Central memory CD8-positive, alpha-beta T cell (primary cell): ENCODE measurements at regions not wholly inside any gene's neighbourhood (a gene's known extent, or its start where the extent isn't known, plus 50 kb on each side); places are given as distances from the start of the nearest gene placed in this dataset.

Experiments used
- ATAC-seq: fragments of 150-1000 bp; cut with Tn5 transposase; replicated peaks from 2 replicates; pipeline ENCODE4 v1.10.0; 2022; ENCODE audit warnings: mild to moderate bottlenecking, moderate FRiP score, moderate number of reproducible peaks; ENCODE audit not compliant: poor library complexity, severe bottlenecking; ENCODE audit errors: extremely low read depth
- DNase-seq, 2 donors: peaks; one replicate each; pipeline ENCODE4 v3.0.0; 2021; ENCODE audit warnings: low spot score in 2 of 2
- H3K27ac Mint-ChIP-seq: one replicate; pipeline ENCODE4 v1.8.0; 2022; ENCODE audit warnings: low read depth, mild to moderate bottlenecking, moderate library complexity, mixed read lengths
- H3K27me3 Mint-ChIP-seq: one replicate; pipeline ENCODE4 v1.8.0; 2022; ENCODE audit warnings: mixed read lengths
- H3K36me3 Mint-ChIP-seq: one replicate; pipeline ENCODE4 v1.8.0; 2022; ENCODE audit warnings: mild to moderate bottlenecking, moderate library complexity, mixed read lengths; ENCODE audit not compliant: insufficient read depth
- H3K4me1 Mint-ChIP-seq: one replicate; pipeline ENCODE4 v1.8.0; 2022; ENCODE audit warnings: mixed read lengths
- H3K4me3 Mint-ChIP-seq: one replicate; pipeline ENCODE4 v1.8.0; 2022; ENCODE audit warnings: mild to moderate bottlenecking, moderate library complexity, mixed read lengths
- H3K9me3 Mint-ChIP-seq: one replicate; pipeline ENCODE4 v1.8.0; 2022; ENCODE audit warnings: mixed read lengths

DNA sequence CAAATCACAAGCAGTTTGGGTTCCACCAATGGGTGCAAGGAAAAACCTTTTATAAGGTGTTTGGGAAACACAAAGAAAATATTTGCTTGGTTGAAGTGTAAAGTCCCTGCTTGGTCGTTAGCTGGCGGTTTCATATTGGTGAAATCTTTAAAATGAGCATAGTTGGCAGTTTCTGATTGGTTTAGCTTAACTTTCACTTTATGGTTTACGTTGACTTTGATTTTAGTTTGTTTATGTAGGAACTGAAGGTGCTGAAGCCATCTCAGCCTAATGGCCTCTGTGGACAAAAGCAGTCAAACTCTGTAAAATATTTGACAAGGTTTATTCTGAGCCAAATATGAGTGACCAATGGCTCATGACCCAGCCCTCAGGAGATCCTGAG, 76.6 kb upstream of the PPM1J start:
- no peak overlapping the region for H3K4me3 Mint-ChIP-seq
- no peaks in the 10 kb centered on the region for H3K4me1 Mint-ChIP-seq
- DNase-seq (no peak), ATAC-seq (no peak)
- H3K27ac Mint-ChIP-seq: no peak overlapping the region
- H3K9me3 Mint-ChIP-seq: no peaks in the 10 kb centered on the region
- peaks cover 14% of the 10 kb centered on the region for H3K27me3 Mint-ChIP-seq
- H3K36me3 Mint-ChIP-seq: no peaks in the 10 kb centered on the region

DNA sequence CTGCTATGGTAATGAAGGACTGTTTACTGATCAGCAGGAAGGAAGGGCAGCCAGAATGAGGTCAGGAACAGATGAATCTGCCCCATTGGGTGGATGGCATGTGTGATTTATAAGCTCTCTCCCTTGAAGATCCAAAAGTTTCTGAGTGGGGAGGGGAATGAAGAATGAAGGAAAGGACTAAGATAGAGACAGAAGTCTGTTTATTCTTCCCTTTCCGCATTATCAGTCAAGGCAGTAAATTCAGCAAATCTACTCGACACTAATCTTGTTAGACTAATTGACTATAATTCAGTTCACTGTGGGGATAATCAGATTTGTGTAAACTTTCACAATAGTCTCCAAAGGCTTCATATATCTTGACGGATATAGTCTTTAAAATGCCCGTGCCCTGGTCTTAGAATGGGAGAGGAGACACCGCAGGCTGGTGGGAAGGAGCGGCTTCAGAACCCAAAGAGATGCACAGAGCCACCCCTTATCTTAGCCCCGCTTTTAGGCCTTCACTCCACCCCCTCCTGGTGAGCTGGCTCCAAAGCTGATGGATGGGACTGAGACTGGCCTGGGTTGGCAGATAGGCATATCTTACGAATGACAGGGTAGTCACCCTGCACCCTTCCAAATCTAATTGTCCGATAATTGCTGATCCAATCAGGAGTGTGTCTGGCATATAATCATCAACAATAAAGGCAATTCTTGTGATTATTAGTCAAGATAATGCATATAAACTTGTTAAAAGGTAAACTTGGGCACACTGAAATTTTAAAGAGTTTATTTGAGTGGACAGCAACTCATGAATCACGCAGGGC, 76.0 kb upstream of the PPM1J start:
- H3K4me1 Mint-ChIP-seq: no peaks in the 10 kb centered on the region
- no peak for ATAC-seq
- no peaks in the 10 kb centered on the region for H3K9me3 Mint-ChIP-seq
- peaks cover 14% of the 10 kb centered on the region for H3K27me3 Mint-ChIP-seq
- no peaks in the 10 kb centered on the region for H3K36me3 Mint-ChIP-seq
- no peak overlapping the region for H3K4me3 Mint-ChIP-seq
- H3K27ac Mint-ChIP-seq: no peak overlapping the region
- DNase-seq: no peak

DNA sequence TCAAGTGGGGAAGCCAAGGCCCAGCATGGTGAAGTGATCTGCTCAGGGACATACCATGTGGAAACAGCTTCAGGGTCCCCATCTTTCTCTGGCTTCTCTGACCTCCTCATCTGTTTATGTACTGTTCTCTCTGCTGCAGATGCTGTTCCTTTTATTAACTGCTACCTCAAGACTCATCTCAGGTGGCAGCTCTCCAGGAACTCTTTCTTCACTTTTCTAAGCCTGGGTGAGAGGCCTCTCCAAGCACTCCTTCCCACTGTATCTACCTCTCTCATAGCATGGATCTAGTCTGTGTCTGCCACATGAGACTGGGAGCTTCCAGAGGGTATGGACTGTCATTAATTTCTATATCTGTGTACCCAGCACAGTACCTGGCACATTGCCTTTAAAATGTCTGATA, 73.4 kb upstream of the PPM1J start:
- H3K27ac Mint-ChIP-seq: no peak overlapping the region
- H3K4me1 Mint-ChIP-seq: no peaks in the 10 kb centered on the region
- H3K36me3 Mint-ChIP-seq: no peaks in the 10 kb centered on the region
- H3K27me3 Mint-ChIP-seq: peaks cover 14% of the 10 kb centered on the region
- ATAC-seq (no peak), DNase-seq (no peak)
- no peaks in the 10 kb centered on the region for H3K9me3 Mint-ChIP-seq
- H3K4me3 Mint-ChIP-seq: no peak overlapping the region

DNA sequence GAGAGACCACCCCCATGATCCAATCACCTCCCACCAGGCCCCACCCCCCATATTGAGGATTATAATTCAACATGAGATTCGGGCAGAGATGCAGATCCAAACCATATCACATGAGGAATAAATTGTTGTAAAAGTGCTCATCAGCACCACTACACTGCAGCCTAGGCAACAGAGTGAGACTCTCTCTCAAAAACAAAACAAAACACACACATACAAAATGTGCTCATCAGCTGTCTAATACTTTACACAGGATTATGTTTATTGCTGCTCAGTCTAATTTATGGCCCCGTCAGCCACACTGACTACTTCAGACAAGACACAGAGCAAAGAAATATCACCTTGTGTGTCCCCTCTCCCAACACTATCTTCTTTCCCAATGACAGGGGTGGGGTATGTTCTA, 72.9 kb upstream of the PPM1J start:
- Mint-ChIP-seq H3K4me3 (no peak overlapping the region), H3K9me3 (no peaks in the 10 kb centered on the region), H3K36me3 (no peaks in the 10 kb centered on the region), H3K27ac (no peak overlapping the region), H3K27me3 (peaks cover 14% of the 10 kb centered on the region), H3K4me1 (no peaks in the 10 kb centered on the region)
- ATAC-seq (no peak), DNase-seq (no peak)

DNA sequence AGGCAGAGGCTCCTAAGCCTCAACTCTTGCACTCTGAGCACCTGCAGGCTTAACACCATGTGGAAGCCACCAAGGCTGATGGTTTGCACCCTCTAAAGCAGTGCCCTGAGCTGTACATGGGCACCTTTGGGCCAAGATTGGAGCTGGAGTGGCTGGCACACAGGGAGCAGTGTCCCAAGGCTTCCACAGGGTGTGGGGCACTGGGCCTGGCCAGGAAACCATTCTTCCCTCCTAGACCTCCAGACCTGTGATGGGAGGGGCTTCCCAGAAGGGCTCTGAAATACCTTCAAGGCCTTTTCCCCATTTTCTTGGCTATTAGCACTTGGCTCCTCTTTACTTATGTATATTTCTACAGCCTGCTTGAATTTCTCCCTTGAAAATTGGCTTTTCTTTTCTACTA, 67.9 kb upstream of the PPM1J start:
- Mint-ChIP-seq H3K9me3 (no peaks in the 10 kb centered on the region), H3K27ac (no peak overlapping the region), H3K4me1 (no peaks in the 10 kb centered on the region), H3K4me3 (no peak overlapping the region), H3K27me3 (peaks cover 23% of the 10 kb centered on the region), H3K36me3 (no peaks in the 10 kb centered on the region)
- no peak for ATAC-seq
- DNase-seq: no peak

DNA sequence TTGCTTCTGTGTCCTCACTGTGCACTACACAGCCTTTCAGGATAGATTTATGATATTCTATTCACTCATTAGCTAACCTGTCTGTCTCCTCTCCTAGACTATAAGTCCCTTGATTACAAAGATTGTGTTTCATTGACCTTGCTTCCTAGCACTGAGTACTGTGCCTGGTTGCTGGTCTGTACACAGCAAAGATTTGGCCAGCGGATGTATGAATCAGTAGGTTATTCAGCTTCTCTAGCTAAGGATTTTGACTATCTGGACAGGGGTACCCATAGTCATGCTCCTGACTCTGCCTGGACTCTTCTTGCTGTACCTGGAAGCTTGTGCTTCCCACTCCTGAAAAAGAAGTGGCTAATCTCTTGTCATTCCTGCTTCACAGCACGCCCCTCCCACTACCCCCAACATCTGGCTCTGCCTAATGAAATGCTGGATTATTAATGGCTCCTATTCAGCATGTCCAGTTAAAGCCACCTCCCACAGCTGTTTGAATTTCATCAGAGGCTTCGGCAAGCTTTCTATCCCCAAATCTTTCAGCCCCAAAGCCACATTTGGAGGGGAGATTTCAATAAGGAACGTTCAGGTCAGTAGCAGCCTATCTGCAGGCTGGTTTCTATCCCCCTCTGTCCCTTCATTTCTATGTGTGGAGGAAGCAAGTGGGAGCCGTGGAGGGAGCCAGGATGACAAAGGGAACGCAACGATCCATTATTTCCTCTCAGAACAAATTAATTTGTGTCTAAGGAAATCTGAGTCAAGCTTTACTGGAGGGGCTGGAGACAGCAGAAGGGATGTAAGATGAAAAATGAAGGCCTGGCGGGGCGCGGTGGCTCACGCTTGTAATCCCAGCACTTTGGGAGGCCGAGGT, 64.8 kb upstream of the PPM1J start:
- H3K27me3 Mint-ChIP-seq: peaks cover 25% of the 10 kb centered on the region
- H3K9me3 Mint-ChIP-seq: no peaks in the 10 kb centered on the region
- no peaks in the 10 kb centered on the region for H3K4me1 Mint-ChIP-seq
- no peak overlapping the region for H3K4me3 Mint-ChIP-seq
- DNase-seq (no peak), ATAC-seq (no peak)
- no peaks in the 10 kb centered on the region for H3K36me3 Mint-ChIP-seq
- H3K27ac Mint-ChIP-seq: no peak overlapping the region

DNA sequence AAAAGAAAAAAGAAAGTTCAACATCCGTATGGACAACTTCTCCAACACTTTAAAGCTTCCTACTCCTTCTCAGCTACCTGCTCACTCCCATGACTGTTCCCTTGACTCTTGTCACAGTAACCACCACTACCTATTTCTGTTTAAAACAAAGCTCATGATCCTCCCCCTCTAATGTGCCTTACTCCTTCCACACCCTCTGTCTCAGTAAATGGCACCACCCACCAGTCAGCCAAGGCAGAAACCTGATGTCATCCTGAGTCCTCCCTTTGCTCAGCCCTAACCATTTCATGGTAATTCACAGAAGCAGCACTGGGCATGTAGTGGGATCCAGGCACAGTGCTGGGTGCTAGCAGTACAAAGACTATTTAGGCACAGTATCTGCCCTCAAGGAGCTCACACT, 63.0 kb upstream of the PPM1J start:
- Mint-ChIP-seq H3K4me3 (no peak overlapping the region), H3K27me3 (peaks cover 25% of the 10 kb centered on the region), H3K36me3 (no peaks in the 10 kb centered on the region), H3K4me1 (no peaks in the 10 kb centered on the region), H3K9me3 (no peaks in the 10 kb centered on the region), H3K27ac (no peak overlapping the region)
- DNase-seq: no peak
- no peak for ATAC-seq

DNA sequence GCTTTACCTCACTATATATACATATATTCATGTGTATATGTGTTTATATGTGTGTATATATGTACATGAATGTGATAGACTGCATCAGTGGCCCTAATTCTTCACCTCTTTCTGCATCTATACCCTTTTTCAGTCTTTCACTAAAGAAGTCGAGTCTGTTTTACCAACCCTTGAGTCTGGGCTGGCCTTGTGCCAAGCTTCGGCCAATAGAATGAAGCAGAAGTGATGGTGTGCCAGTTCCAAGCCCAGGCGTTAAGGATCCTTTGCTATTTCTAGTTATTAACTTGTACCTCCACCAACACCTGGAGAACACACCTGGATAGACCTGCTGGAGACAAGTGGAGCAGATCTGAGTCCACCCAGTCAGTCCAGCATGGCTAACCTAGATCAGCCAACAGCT, 61.6 kb upstream of the PPM1J start:
- Mint-ChIP-seq H3K4me1 (no peaks in the 10 kb centered on the region), H3K4me3 (no peak overlapping the region), H3K9me3 (no peaks in the 10 kb centered on the region), H3K36me3 (no peaks in the 10 kb centered on the region), H3K27me3 (peaks cover 25% of the 10 kb centered on the region), H3K27ac (no peak overlapping the region)
- ATAC-seq: no peak
- no peak for DNase-seq

DNA sequence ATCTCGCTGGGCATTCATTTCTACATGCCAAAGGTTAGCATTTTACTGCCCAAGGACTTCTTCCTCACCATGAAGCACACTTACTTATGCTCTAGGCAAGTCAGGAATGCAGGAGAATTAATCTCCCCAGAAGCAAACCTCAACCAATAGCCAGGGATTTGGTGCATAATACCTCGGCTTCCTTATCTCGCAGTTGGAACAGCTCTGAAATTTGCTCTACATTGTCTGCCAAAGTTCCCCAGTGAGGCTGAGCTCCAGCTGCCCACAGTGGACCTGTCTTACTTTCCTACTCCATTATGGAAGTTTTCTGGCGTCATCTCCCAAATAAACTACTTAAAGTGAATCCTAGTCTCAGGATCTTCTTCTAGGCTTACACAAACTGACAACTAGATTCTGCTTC, 57.6 kb upstream of the PPM1J start:
- Mint-ChIP-seq H3K4me1 (peaks cover 7% of the 10 kb centered on the region), H3K4me3 (no peak overlapping the region), H3K9me3 (no peaks in the 10 kb centered on the region), H3K27me3 (no peaks in the 10 kb centered on the region), H3K27ac (no peak overlapping the region), H3K36me3 (no peaks in the 10 kb centered on the region)
- DNase-seq (no peak), ATAC-seq (no peak)

DNA sequence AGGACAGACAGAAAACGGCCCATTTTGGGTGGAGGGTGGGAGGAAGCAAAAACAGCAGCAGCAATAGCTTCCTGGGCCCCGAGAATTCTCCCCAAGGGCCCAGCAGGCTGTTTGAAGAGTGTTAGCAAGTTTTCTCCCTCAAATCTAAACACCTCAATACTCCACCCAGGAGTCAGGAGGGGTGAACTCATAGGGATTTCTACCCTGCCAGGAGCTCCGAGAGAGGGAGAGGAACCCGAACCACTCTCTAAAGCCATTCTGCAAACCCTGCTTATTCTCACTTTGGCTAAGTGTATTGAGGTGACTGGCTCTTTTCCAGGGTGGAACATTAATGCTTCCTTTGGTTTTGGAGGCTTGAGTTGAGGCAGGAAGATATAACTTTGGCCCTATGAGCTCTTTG, 55.6 kb upstream of the PPM1J start:
- Mint-ChIP-seq H3K9me3 (no peaks in the 10 kb centered on the region), H3K27ac (no peak overlapping the region)
- no peak for ATAC-seq

DNA sequence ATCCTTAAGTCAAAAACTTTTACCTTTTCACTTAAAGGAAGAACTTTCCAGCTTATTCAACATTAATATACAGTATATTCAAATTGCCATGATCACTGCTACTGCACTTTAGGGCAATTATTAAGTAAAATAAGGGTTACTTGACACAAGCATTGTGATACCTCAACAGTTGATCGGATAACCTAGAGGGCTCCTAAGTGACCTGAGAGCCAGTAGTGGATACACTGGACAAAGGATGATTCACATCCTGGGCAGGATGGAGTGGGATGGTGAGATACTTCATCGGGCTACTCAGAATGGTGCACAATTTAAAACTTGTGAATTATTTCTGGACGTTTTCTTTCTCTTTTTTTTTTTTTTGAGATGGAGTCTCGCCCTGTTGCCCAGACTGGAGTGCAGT, 54.5 kb upstream of the PPM1J start:
- Mint-ChIP-seq H3K4me3 (no peak overlapping the region), H3K4me1 (peaks cover 7% of the 10 kb centered on the region), H3K9me3 (no peaks in the 10 kb centered on the region), H3K27ac (peak overlapping the region; percentile 68), H3K27me3 (peaks cover 15% of the 10 kb centered on the region), H3K36me3 (no peaks in the 10 kb centered on the region)
- DNase-seq (no peak), ATAC-seq (no peak)

More for the DNA sequence above, 55.6 kb upstream of the PPM1J start:
- H3K36me3 Mint-ChIP-seq: no peaks in the 10 kb centered on the region
- peaks cover 11% of the 10 kb centered on the region for H3K27me3 Mint-ChIP-seq
- H3K4me1 Mint-ChIP-seq: peaks cover 7% of the 10 kb centered on the region
- H3K4me3 Mint-ChIP-seq: peak overlapping the region; percentile 18
- no peak for DNase-seq

DNA sequence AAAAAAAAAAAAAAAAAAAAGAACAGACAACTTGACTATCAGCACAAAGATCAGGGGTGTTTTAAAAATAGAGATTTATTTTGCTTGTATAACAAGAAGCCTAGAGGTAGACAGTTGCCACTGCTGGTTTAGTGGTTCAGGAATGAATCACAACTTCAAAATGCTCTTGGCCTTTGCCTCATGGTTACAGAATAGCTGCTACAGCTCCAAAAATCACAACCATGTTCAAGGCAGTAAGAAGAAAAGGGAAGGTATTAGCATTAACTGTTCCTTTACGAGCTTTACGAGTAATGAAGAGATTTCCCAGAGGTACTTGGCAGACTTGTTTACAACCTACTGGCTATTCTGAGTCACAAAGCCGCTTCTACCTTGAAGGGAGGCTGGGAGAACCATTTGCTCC, 52.5 kb upstream of the PPM1J start:
- ATAC-seq (no peak), DNase-seq (no peak)
- Mint-ChIP-seq H3K4me1 (peaks cover 7% of the 10 kb centered on the region), H3K27ac (no peak overlapping the region), H3K9me3 (no peaks in the 10 kb centered on the region), H3K36me3 (no peaks in the 10 kb centered on the region), H3K4me3 (no peak overlapping the region), H3K27me3 (peaks cover 34% of the 10 kb centered on the region)
